Central memory CD4-positive, alpha-beta T cell (primary cell): ENCODE measurements at regions not wholly inside any gene's neighbourhood (a gene's known extent, or its start where the extent isn't known, plus 50 kb on each side); places are given as distances from the start of the nearest gene placed in this dataset.
"Not testable (repeated sequence)": the region's sequence is repeated elsewhere in the genome, so short reads cannot be mapped to it uniquely, and the experiment has no call there.

Source experiments
- DNase-seq: peaks from one replicate; pipeline ENCODE4 v3.0.0; 2022

- no peak for DNase-seq
Measured at GRCh38 chr15:99464137-99464536, 101.6 kb upstream of the MEF2A start.

- DNase-seq = no peak
Measured at GRCh38 chr15:99466701-99467337, 99.0 kb upstream of the MEF2A start.

GRCh38 chr15:99467338-99467720 lies 98.5 kb upstream of the MEF2A start:
- no peak for DNase-seq

- no peak for DNase-seq
Measured at GRCh38 chr15:99467853-99468464, 97.8 kb upstream of the MEF2A start.

GRCh38 chr15:99470204-99470603 lies 95.6 kb upstream of the MEF2A start:
- not testable (repeated sequence) for DNase-seq

GRCh38 chr15:99472416-99473145 lies 93.2 kb upstream of the MEF2A start:
- no peak for DNase-seq

GRCh38 chr15:99473981-99474906 lies 91.5 kb upstream of the MEF2A start:
- DNase-seq = no peak

- no peak for DNase-seq
Measured at GRCh38 chr15:99474909-99475753, 90.7 kb upstream of the MEF2A start.

- no peak for DNase-seq
Measured at GRCh38 chr15:99475754-99476412, 89.9 kb upstream of the MEF2A start.

GRCh38 chr15:99476413-99477222 lies 89.2 kb upstream of the MEF2A start:
- no peak for DNase-seq

GRCh38 chr15:99477791-99478471 lies 87.9 kb upstream of the MEF2A start:
- DNase-seq = no peak

- DNase-seq = no peak
Measured at GRCh38 chr15:99478977-99479376, 86.8 kb upstream of the MEF2A start.

GRCh38 chr15:99480016-99480810 lies 85.6 kb upstream of the MEF2A start:
- no peak for DNase-seq

- no peak for DNase-seq
Measured at GRCh38 chr15:99481113-99481950, 84.5 kb upstream of the MEF2A start.

GRCh38 chr15:99481951-99482230 lies 83.9 kb upstream of the MEF2A start:
- no peak for DNase-seq

GRCh38 chr15:99482993-99483392 lies 82.8 kb upstream of the MEF2A start:
- DNase-seq = no peak

- no peak for DNase-seq
Measured at GRCh38 chr15:99485153-99485961, 80.4 kb upstream of the MEF2A start.

GRCh38 chr15:99485992-99486370 lies 79.8 kb upstream of the MEF2A start:
- DNase-seq = no peak
